ENCODE measurements at regions not wholly inside any gene's neighbourhood (a gene's known extent, or its start where the extent isn't known, plus 50 kb on each side); places are given as distances from the start of the nearest gene placed in this dataset.

DNA sequence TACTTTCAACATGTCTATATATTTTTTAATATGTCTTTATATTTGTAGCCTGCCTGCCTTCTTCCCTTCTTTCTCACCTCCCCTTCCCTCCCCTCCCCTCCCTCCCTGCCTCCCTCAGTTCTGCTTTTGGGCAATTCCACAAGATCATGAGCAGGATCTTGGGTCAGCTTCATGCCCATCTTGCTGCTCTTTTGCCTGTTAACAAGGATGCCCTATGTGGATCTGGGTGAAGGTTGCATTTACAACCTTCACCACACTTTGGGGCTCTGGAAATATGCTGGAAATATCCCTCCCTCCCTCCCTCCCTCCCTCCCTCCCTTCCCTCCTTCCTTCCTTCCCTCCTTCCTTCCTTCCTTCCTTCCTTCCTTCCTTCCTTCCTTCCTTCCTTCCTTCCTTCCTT lies 334.1 kb upstream of the FAM98A start:
- no peaks in the 10 kb centered on the region for H3K79me1 ChIP-seq (ENCODE audit: low read depth, low read length)
- no peaks in the 10 kb centered on the region for H3K36me3 ChIP-seq (ENCODE audit: control insufficient read depth in 2 of 4, insufficient read depth in 4 of 4, low read length in 3 of 4)
- H4K91ac ChIP-seq (replicated peaks; ENCODE audit: insufficient read length, low read length), result no peak overlapping the region
- no peak overlapping the region for H4K8ac ChIP-seq (ENCODE audit: extremely low read depth, insufficient read depth, low read length)
- no peak overlapping the region for H3K9ac ChIP-seq (replicated peaks in 1 of 4; ENCODE audit: extremely low read depth in 1 of 4, low read depth in 3 of 4, low read length in 3 of 4)
- no peak overlapping the region for H3K23ac ChIP-seq (ENCODE audit: insufficient read length)
- CTCF ChIA-PET (ENCODE audit: partially characterized antibody), result no interaction called here
- no peak overlapping the region for H3K56ac ChIP-seq (replicated peaks; ENCODE audit: insufficient read length, low read depth, low read length)
- no peak for FAIRE-seq
- H3K4me3 ChIP-seq (ENCODE audit: extremely low read depth in 1 of 4, insufficient read depth in 2 of 4, low read depth in 3 of 4, low read length in 4 of 4), result no peak overlapping the region
- no peak overlapping the region for H3K14ac ChIP-seq (ENCODE audit: insufficient read length)
- no peaks in the 10 kb centered on the region for H3K23me2 ChIP-seq (ENCODE audit: low read depth, low read length)
- no peaks in the 10 kb centered on the region for H3K79me2 ChIP-seq (ENCODE audit: control insufficient read depth in 1 of 2, insufficient read depth in 2 of 2, low read length in 2 of 2)
- H3K4me1 ChIP-seq (replicated peaks in 1 of 4; ENCODE audit: control insufficient read depth in 3 of 4, insufficient read depth in 4 of 4, low read length in 3 of 4), result peaks cover 0 to 2% (median 0%) of the 10 kb centered on the region in 4 experiments; a peak in 1 of 7 replicates
- H2AFZ ChIP-seq (ENCODE audit: low read length), result no peak overlapping the region
- no peak for DNase-seq (ENCODE audit: low read depth in 1 of 2, low spot score in 2 of 2)
- no peak overlapping the region for H3K18ac ChIP-seq (ENCODE audit: extremely low read depth, low read length)
- no peak overlapping the region for H2BK120ac ChIP-seq (replicated peaks; ENCODE audit: low read depth, low read length)
- H2AK5ac ChIP-seq (ENCODE audit: low read depth, low read length), result no peak overlapping the region
- POLR2A ChIA-PET (ENCODE audit: partially characterized antibody), result no interaction called here
- no peak overlapping the region for H3K4me2 ChIP-seq (ENCODE audit: insufficient read depth in 1 of 2, low read depth in 2 of 2, low read length in 2 of 2)
- no peak overlapping the region for H3K27ac ChIP-seq (ENCODE audit: low read depth, low read length)
- H4K5ac ChIP-seq (ENCODE audit: insufficient read length, low read depth, low read length), result no peak overlapping the region
- no peak overlapping the region for H2BK20ac ChIP-seq (ENCODE audit: low read length)
- H3K9me3 ChIP-seq (ENCODE audit: insufficient read depth in 2 of 2, low read depth in 1 of 2, low read length in 1 of 2), result no peaks in the 10 kb centered on the region
- no peak overlapping the region for H3K4ac ChIP-seq (replicated peaks; ENCODE audit: insufficient read length, low read depth, low read length)
- no peak overlapping the region for H2BK15ac ChIP-seq (ENCODE audit: low read length)
- H2BK5ac ChIP-seq (ENCODE audit: low read depth, low read length), result no peak overlapping the region
- H2BK12ac ChIP-seq (ENCODE audit: low read depth, low read length), result no peak overlapping the region
- H4K20me1 ChIP-seq (replicated peaks in 1 of 2; ENCODE audit: control insufficient read depth in 1 of 2, insufficient read depth in 2 of 2, low read length in 2 of 2), result no peaks in the 10 kb centered on the region
- H3K27me3 ChIP-seq (replicated peaks in 1 of 4; ENCODE audit: control insufficient read depth in 3 of 4, extremely low read depth in 1 of 4, insufficient read depth in 3 of 4, low read length in 3 of 4), result no peaks in the 10 kb centered on the region
- TF ChIP-seq RNF2 (IDR thresholded peaks at IDR 0.05; ENCODE audit: borderline replicate concordance, low read depth, low read length, missing control alignments, poor library complexity, severe bottlenecking), result no peak
- no peak for TF ChIP-seq RAD21 (IDR thresholded peaks at IDR 0.05 in 1 of 2, conservative IDR thresholded peaks at IDR 0.05 in 1 of 2; ENCODE audit: low read depth in 2 of 2, low read length in 2 of 2)
- TF ChIP-seq TCF12 (IDR thresholded peaks at IDR 0.05; ENCODE audit: low read depth, low read length), result no peak
- no peak for TF ChIP-seq SAP30 (IDR thresholded peaks at IDR 0.05; ENCODE audit: insufficient read depth, insufficient replicate concordance, low read length)

Measured in H1 (cell line).